ENCODE measurements at regions not wholly inside any gene's neighbourhood (a gene's known extent, or its start where the extent isn't known, plus 50 kb on each side); places are given as distances from the start of the nearest gene placed in this dataset.

DNA sequence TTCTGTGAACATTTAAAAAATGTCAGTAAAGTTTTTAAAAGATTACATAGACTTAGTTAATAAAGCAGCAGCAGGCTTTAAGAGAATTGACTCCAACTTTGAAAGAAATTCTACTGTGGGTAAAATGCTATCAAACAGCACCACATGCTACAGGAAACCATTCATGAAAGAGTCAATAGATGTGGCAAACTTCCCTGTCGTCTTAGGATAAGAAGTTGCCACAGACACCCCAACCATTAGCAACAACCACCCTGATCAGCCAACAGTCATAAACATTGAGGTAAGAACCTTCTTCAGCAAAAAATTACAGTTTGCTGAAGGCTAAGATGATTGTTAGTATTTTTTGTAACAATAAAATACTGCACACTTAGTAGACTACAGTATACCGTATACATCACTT lies 278.2 kb downstream of the CSNK1G3 start:
- TF ChIP-seq, protein P1, sequence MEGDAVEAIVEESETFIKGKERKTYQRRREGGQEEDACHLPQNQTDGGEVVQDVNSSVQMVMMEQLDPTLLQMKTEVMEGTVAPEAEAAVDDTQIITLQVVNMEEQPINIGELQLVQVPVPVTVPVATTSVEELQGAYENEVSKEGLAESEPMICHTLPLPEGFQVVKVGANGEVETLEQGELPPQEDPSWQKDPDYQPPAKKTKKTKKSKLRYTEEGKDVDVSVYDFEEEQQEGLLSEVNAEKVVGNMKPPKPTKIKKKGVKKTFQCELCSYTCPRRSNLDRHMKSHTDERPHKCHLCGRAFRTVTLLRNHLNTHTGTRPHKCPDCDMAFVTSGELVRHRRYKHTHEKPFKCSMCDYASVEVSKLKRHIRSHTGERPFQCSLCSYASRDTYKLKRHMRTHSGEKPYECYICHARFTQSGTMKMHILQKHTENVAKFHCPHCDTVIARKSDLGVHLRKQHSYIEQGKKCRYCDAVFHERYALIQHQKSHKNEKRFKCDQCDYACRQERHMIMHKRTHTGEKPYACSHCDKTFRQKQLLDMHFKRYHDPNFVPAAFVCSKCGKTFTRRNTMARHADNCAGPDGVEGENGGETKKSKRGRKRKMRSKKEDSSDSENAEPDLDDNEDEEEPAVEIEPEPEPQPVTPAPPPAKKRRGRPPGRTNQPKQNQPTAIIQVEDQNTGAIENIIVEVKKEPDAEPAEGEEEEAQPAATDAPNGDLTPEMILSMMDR (optimal IDR thresholded peaks at IDR 0.05 in 1 of 3, IDR thresholded peaks at IDR 0.05 in 1 of 3, conservative IDR thresholded peaks at IDR 0.05 in 1 of 3; ENCODE audit: extremely low read depth in 1 of 3, insufficient read depth in 2 of 3, low read length in 3 of 3) = no peak
- TF ChIP-seq EZH2 (IDR thresholded peaks at IDR 0.05; ENCODE audit: low read length) = no peak

Measured in keratinocyte (primary cell).